CD4-positive, alpha-beta T cell treated with Interleukin-15 for 1 hour (primary cell): ENCODE measurements at regions not wholly inside any gene's neighbourhood (a gene's known extent, or its start where the extent isn't known, plus 50 kb on each side); places are given as distances from the start of the nearest gene placed in this dataset.

Source experiments
- DNase-seq: peaks from one replicate; pipeline ENCODE4 v3.0.0-alpha.2; 2020

GRCh38 chr2:18503376-18504228 is 56.9 kb downstream of the RDH14 start:
- DNase-seq: no peak

- DNase-seq: no peak
These were observed 58.3 kb downstream of the RDH14 start for GRCh38 chr2:18502142-18502541.

- no peak for DNase-seq
These were observed 58.7 kb downstream of the RDH14 start for GRCh38 chr2:18501729-18502128.

GRCh38 chr2:18501156-18501555 is 59.3 kb downstream of the RDH14 start:
- DNase-seq: no peak

DNA sequence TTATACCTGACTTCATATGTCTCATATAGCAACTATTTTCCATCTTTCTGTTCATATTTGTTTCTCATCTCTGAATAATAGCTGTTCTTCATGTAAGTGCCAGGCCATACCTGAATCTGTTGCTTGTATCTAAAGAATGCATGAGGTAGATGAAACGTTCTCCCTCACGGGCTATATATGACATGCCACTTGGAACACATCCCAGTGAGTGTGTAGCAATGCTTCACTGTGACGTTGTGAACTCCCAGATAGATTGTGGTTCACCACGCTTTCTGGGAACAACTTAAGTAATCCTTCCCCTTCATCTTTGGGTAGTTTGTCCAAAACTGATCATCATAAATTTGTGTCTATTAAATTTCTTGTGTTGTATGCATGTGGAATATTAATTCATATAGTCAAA is 60.1 kb downstream of the RDH14 start:
- DNase-seq: no peak

DNA sequence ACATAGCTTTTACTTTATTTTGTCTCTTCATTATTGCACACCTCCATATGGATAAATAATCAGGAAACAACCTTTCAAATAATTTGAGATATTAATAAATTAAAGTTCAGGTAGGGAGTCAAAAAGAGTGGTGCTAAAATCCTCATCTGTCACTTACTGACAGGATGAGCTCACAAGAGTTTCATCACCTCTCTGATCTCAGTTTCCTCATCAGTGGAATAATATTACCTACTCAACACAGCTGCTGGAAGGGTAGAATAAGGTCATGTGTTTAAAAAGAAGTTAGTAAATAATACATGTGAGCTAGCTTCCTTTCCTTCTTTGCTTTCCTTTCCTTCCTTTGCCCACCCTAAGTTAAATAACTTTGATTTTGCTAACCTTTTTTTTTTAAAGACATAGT is 61.9 kb downstream of the RDH14 start:
- DNase-seq: no peak

DNA sequence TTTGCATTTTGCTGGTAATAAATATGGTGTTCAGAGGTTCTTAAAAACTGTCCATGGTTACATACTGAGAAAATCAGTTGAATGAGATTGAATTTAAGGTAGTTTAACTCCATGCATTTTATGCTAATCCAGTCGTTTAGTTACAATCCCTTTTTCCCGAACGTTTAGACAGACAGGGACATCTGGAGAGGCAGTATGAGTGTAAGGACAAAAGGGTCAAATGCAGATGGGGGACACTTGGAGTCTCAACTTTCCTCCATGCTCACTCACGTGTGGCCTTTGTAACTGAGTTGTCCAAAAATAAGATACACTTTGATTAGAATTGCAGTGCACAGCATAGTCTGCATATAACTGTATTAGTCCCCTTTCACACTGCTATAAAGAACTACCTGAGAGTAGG is 63.9 kb downstream of the RDH14 start:
- DNase-seq: no peak

DNA sequence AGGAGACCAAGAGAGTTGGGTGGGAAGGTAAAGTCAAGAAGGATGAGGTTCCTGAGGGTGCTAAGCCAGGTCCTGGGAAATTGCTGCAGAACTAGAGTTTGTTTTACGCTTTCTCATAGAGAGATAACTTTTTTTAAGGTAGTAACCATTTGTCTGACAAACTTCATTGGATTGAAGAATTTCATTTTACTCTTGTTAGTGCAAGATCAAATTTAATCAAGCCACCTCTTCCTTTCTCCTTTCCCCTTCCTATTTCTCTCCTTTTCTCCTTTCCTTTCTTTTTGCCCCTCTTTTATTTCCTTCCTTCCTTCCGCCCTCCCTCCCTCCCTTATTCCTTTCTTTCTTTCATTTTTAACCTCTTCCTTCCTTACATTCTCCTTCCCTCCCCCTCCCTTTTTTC is 65.4 kb downstream of the RDH14 start:
- DNase-seq: no peak

GRCh38 chr2:18492721-18493120 is 67.7 kb downstream of the RDH14 start:
- no peak for DNase-seq

- DNase-seq: no peak
These were observed 68.9 kb downstream of the RDH14 start for GRCh38 chr2:18491577-18491976.

DNA sequence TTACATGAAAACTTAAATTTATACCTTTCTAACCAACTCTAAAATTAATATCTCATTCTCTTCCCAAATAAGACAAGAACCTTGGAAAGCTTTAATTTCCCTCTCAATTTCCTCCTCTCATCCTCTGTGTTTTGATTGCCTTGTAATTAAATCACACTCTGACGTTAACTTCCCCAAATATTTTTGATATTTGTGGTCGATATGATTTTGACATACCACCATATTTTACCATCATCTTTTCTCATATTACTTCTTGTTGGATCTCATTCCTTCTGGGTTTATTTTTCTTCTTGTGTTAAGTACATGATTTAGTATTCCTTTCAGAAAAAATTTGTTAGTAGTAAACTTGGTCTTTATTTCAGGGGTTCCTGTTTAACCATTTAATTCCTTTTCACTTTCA is 69.6 kb downstream of the RDH14 start:
- no peak for DNase-seq

DNA sequence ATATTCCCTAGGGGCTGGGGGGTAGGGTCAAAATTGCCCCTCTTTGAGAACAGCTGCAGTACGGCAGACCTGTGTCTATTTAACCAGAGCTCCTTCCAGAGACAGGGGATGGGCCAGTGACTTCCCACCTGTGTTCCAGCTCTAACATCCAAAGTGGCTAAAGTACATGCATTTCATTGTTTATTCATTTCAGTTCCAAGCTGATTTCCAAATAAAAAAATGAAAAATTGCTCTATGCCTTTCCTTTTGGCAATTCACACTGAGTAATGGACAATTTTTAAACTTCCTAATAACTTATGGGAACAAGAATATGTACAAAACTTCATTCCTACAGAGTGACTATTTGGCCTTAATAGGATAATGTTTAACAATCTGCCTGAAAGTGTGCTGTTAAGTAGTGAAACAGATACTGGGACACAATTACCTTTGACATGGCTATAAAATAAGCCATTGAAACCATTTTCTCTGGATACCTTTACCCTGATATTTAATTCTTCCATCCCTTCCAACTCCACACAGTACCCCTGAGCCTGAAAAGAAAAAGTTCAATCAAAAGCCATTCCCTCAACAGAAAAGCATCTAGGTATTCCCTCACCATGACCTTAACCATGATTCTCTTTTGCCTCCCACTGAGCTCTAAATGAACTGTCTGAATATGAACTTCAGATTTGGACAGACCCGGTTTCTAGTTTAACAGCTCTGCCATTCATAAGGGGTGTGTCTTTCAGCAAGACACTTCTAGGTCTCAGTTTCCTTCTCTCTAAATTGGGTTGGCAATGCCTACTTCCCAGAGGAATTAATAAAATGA is 73.1 kb downstream of the RDH14 start:
- no peak for DNase-seq

GRCh38 chr2:18484625-18485024 is 75.8 kb downstream of the RDH14 start:
- DNase-seq: no peak

- no peak for DNase-seq
These were observed 76.6 kb downstream of the RDH14 start for GRCh38 chr2:18483896-18484295.

- no peak for DNase-seq
These were observed 77.8 kb downstream of the RDH14 start for GRCh38 chr2:18482666-18483065.

DNA sequence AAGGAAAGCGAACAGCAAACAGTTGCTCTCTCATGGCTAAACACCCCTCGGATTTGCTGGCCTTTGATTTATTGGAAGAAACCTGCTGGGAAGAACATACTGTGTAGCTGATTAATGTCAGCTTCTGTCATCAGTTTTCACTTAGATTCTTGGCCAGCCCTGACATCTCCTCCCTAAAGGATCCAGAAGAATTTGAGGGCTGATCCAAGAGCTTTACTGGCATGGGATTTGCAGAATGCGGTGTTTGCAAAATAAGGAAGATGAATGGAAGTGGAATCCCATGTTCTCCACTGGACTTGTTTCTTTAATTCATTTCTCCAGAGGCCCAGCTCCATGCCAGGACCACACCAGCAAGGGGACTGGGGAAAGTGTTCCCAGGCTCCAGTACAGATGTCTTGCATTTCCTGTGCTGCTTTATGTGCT is 80.5 kb downstream of the RDH14 start:
- no peak for DNase-seq

- no peak for DNase-seq
These were observed 83.2 kb downstream of the RDH14 start for GRCh38 chr2:18477293-18477692.

- DNase-seq: no peak
These were observed 84.0 kb downstream of the RDH14 start for GRCh38 chr2:18476484-18476883.

DNA sequence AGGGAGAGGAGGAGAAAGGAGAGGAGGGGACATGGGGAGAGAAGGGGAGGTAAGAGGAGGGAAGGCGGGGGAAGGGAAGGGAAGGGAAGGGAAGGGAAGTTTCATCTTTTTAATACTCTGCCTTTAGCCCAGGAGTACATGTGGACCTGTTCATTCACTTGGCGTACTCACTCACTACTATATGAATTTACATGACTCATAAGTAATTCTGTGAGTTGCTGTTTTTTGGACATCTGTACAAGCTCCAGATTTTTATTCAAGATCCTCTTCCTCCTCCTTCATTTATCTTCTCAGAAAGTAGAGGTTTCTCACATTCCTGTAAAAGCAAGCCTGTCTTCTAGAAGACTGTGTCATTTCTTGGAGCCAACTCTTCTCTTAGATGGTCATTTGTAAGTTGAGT is 84.6 kb downstream of the RDH14 start:
- no peak for DNase-seq

- DNase-seq: no peak
These were observed 85.8 kb downstream of the RDH14 start for GRCh38 chr2:18474700-18475099.

GRCh38 chr2:18473241-18474181 is 86.9 kb downstream of the RDH14 start:
- no peak for DNase-seq

GRCh38 chr2:18467749-18468360 is 92.6 kb downstream of the RDH14 start:
- no peak for DNase-seq

GRCh38 chr2:18465979-18466378 is 94.5 kb downstream of the RDH14 start:
- no peak for DNase-seq
